ENCODE measurements at regions not wholly inside any gene's neighbourhood (a gene's known extent, or its start where the extent isn't known, plus 50 kb on each side); places are given as distances from the start of the nearest gene placed in this dataset.

- TF ChIP-seq CTCF (IDR thresholded peaks at IDR 0.05), result no peak
- no peak for TF ChIP-seq POLR2A (IDR thresholded peaks at IDR 0.05)
- no peak for TF ChIP-seq POLR2AphosphoS5 (IDR thresholded peaks at IDR 0.05; ENCODE audit: insufficient read depth in 1 of 2, low read depth in 1 of 2)
Observed at GRCh38 chr22:27352426-27352825, 449.1 kb downstream of the MN1 start.

Data from vagina (tissue), 2 donors.